Loucy (cell line): ENCODE measurements at regions not wholly inside any gene's neighbourhood (a gene's known extent, or its start where the extent isn't known, plus 50 kb on each side); places are given as distances from the start of the nearest gene placed in this dataset.

ENCODE experiments used
- EZH2phosphoT487 ChIP-seq: fragments of 200-600 bp; IDR thresholded peaks from 2 replicates; pipeline ENCODE4 v1.6.1; 2018; ENCODE audit warnings: antibody characterized with exemption, mild to moderate bottlenecking, moderate library complexity, borderline replicate concordance
- TF ChIP-seq, protein P1 (sequence below): fragments of 200-600 bp; sonication (generic); conservative IDR thresholded peaks from 2 replicates; pipeline ENCODE4 v1.5.1; 2014; ENCODE audit warnings: mild to moderate bottlenecking, antibody characterized with exemption, low read length

GRCh38 chr3:159232966-159233365, 431.1 kb downstream of the MFSD1 start:
- TF ChIP-seq EZH2phosphoT487, result no peak
- TF ChIP-seq, protein P1, sequence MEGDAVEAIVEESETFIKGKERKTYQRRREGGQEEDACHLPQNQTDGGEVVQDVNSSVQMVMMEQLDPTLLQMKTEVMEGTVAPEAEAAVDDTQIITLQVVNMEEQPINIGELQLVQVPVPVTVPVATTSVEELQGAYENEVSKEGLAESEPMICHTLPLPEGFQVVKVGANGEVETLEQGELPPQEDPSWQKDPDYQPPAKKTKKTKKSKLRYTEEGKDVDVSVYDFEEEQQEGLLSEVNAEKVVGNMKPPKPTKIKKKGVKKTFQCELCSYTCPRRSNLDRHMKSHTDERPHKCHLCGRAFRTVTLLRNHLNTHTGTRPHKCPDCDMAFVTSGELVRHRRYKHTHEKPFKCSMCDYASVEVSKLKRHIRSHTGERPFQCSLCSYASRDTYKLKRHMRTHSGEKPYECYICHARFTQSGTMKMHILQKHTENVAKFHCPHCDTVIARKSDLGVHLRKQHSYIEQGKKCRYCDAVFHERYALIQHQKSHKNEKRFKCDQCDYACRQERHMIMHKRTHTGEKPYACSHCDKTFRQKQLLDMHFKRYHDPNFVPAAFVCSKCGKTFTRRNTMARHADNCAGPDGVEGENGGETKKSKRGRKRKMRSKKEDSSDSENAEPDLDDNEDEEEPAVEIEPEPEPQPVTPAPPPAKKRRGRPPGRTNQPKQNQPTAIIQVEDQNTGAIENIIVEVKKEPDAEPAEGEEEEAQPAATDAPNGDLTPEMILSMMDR, result no peak
